GM19035 (cell line): ENCODE measurements at regions not wholly inside any gene's neighbourhood (a gene's known extent, or its start where the extent isn't known, plus 50 kb on each side); places are given as distances from the start of the nearest gene placed in this dataset.
A peak's percentile ranks its signal among the peaks of the same experiment; 100 is the strongest.
"Not testable (repeated sequence)": the region's sequence is repeated elsewhere in the genome, so short reads cannot be mapped to it uniquely, and the experiment has no call there.

Source experiments
- ATAC-seq: cut with Tn5 transposase; IDR thresholded peaks from one replicate; pipeline ENCODE4 v1.9.1; 2021; ENCODE audit not compliant: unreplicated experiment

DNA sequence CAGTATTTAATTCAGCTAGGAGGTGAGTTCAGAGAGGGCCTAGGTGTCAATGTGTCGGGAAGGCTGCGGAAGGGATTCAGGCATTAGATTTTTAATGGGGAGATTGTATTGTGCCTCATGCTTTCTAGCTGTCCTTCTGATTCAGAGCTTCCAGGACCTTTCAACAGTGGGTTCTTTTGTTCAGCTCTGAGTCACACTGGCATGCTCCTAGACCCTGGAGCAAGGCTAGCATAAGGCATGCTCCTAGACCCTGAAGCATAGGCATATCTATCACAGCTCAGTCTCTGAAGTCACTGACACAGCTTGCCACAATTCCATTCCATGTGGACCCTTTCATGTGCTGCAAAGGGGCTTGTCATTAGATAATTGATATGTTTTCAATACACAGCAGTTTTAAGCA, 396.9 kb downstream of the RAB38 start:
- ATAC-seq = no peak

DNA sequence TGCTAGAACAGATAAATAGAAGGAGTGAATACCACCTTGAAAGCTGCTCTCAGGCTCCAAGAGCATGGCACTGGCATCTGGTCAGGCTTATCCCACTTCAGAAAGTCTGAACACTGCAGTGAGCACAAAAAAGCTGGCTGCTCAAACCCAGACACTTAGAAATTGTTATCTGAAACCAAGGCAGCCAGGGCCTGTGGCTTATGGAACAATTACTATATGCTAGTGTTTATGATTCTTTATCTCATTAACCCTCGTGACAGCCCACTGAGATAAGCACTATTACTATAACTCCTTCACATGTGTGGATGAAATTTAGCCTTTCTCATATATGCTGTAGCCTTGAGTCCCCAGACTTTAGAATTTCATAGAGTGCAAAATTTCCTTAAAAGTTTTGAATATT, 400.2 kb downstream of the RAB38 start:
- ATAC-seq = no peak

DNA sequence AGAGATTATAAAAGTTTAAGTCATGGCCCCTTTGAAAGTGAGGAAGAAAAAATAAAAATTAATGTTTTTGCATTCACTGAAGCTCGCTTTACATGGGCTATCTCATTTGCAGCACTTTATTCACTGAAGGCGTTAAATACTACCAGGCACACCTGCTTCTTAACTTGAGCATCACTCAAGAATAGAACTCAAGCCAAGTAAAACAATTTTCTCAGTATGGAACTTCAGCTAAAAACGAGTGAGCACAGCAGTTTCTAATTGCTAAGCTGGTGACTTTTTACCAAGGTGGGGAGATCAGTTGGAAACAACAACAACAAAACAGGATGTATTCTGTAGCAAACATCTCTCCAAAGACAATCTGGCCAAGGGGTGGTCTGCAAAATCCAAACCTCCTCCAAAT, 405.6 kb downstream of the RAB38 start:
- no peak for ATAC-seq

DNA sequence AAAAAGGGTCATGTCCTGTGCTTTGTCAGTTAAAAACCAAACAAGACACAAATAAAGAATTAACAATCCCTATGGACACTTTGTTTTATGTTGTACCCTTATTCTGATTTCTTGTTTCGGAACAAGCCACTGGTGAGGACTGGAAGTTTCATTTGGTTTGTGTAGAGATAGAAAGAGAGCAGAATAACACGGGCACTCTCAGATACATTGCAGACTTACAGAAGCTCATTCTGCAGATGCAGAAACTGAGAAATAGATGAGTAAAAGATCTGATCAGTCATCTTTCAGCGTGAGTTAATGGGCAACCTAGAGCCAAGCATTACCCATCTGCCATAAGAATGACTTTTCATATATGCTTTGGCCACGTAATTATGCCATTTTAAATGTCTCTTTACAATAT, 407.6 kb downstream of the RAB38 start:
- ATAC-seq = no peak

DNA sequence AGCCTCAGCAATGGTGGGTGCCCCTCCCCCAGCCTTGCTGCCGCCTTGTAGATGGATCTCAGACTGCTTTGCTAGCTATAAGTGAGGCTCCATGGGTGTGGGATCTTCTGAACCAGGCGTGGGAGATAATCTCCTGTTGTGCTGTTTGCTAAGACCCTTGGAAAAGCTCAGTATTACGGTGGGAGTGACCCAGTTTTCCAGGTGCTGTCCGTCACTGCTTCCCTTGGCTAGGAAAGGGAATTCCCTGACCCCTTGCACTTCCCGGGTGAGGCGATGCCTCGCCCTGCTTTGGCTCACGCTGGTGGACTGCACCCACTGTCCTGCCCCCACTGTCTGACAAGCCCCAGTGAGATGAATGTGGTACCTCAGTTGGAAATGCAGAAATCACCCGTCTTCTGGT, 411.2 kb downstream of the RAB38 start:
- ATAC-seq = not testable (repeated sequence)

DNA sequence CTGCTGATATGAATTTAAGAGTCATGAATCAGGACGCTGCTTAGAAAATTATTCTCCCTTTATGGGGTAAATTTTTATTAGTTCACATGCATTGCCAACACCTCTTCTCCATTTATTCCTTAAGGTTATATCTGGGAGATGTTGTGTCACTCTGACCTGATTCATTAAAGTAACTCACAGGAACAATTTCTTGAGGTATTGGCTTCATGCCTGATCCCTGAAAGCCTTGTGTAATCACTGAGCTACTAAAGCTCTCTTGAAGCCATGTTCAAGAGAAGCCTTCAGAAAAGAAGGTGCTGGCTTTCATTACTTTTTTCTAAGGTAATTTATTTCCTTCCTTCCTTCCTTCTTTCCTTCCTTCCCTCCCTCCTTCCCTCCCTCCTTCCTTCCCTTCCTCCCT, 420.6 kb downstream of the RAB38 start:
- ATAC-seq = no peak

DNA sequence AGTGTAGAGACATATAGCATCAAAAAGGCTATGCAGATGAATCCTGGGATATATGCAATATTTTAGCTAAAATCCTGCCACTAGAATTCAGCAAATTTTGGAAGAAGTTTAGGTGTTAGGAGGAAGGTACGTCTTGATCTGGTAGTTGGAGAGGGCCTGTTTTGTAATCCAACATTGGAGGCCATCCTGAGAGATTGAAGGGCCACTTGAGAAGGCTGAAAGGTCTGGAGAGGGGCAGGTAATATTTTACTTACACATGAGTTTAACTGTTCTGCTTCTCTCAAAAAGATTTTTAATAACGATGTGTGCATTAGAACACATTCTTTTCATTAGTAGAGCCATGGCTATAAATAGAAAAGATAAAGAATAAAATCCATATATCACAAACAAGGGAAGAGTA, 422.1 kb downstream of the RAB38 start:
- no peak for ATAC-seq

DNA sequence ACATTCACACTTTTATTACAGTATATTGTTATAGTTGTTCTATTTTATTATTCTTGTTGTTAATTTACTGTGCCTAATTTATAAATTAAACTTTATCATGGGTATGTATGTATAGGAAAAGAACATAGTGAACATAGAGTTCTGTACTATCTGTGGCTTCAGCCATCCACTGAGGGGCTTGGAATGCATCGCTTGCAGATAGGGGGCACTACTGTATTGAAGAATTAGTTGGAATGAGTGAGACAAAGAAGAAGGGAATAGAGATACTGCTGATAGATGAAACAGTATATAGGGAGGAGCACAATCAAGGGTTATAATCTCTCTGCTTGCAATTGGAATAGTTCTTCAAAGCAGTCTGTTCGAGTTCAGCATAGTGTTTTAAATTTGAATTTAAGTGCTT, 432.2 kb downstream of the RAB38 start:
- ATAC-seq = no peak

DNA sequence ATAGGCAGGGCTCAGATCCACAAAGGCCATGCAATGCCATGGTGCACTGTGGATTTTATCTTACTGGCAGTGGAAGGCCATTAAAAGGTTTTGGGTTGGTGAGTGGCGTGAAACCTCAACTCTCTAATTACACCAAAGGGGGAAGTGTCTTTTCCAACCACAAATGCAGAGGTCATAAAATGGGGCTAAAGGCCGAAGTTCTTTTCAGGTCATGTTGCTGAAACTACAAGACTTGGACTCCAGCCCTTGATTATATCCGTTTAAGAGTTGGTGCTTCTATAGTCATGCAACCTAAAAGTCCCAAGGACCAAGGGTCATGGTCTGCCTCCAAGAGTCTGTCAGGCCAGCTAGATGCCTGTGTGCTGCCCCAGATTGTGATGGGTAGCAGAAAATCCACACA, 434.3 kb downstream of the RAB38 start:
- ATAC-seq = no peak

DNA sequence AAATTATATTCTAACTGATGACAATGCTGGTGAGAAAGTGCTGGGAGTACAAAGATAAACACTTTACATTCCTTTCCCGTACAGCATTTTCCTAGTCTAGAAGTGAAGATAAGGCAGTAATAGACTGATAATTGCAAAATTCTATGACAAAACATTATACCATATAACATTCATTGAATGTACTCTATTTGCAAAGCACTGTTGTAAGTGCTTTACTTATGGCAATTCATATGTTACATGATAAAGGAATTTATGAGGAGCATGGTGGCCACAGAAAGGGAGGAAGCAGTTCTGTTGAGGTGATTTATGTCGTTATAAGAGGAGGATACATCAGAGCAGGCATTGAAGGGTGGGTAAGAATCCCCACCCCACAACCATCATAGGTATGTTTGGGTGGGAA, 434.8 kb downstream of the RAB38 start:
- ATAC-seq = no peak

DNA sequence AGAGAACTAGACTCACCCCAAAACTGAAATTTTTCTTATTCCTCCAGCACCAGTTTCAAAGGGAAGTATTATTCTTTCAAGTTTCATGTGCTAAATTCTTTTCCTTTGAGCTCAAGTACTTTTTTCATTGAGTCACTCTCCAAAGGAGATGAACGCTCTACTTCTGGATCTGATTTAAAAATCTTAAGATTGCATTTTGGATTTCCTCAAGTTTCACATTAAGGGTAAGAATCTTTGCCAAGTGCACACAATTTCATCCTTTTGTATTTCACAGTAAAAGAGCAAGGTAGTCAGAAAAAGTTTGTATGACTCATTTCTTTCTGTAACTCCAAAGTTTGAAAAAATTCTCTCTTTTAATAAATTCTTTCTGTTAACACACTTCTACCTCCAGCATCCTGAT, 435.5 kb downstream of the RAB38 start:
- no peak for ATAC-seq

DNA sequence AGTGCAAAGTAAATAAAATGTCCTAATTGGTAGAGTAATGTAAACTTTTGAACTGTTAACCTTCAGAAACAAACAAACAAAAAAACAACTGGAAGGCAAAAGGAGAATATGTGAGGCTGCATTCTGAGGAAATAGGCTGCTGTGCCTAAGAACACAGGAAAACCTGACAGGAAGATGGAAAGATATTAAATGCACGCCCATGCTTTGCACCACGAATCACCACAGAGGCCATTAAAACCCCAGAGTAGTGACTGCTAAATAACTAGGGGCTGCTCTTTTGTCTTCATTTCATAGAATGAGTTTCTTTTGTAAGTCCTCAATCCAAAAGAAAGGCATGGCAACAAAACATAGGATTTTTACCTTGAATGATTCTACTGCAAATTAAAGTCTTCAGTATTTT, 436.0 kb downstream of the RAB38 start:
- no peak for ATAC-seq

DNA sequence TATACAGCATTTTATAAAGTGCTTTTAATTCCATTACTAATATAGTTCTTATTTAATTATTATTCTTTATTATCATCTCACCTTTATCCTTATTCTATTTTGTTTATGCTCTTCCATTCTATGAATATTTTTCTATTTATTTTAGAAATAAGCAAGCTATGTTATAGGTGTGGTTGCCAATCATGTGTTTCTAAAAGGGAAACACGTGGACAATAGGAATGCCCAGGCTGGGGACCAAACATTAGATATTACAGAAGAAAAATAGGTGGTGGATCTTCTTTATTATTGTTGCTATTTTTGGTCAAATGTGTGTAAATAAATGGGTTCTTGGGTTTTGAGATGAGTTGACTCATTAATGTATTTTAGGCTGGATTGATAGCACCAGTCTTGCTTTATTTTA, 438.3 kb downstream of the RAB38 start:
- no peak for ATAC-seq

DNA sequence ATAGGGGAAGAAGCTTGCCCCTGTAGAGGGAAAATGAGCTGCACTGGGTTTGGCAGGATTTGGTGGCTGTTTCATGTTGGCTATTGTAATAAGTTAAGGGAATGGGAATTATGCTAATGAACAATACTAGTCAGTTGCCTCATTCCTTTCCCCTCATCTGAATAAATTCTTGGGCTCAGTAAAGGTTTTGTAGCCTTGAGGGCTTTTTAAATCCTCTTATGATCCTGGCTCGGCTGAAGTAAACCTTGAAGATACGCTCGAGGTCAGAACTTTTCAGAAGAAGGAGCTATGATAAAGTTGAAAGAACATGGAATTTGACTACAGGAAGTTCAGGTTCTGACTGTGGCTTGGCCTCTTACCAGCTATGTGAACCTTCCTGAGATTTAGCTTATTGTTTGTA, 448.7 kb downstream of the RAB38 start:
- no peak for ATAC-seq

DNA sequence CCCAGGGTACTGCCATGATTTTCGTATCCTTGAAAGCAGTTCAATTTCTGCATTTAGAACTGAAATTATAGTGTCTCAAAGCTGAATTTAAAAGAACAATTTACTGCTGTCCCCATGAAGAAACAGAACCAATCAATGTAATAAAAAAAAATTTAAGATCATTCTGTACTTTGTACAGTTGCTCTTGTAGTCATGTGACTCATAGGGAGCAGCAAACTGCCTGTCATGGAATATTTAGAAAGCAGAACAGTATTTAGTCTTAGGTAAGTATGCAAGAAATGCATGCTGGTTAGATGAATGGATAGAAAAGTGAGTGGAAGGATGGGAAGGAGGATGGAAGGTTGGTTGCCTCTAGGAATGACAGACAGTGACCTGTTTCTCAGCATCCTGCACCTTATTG, 450.9 kb downstream of the RAB38 start:
- no peak for ATAC-seq

DNA sequence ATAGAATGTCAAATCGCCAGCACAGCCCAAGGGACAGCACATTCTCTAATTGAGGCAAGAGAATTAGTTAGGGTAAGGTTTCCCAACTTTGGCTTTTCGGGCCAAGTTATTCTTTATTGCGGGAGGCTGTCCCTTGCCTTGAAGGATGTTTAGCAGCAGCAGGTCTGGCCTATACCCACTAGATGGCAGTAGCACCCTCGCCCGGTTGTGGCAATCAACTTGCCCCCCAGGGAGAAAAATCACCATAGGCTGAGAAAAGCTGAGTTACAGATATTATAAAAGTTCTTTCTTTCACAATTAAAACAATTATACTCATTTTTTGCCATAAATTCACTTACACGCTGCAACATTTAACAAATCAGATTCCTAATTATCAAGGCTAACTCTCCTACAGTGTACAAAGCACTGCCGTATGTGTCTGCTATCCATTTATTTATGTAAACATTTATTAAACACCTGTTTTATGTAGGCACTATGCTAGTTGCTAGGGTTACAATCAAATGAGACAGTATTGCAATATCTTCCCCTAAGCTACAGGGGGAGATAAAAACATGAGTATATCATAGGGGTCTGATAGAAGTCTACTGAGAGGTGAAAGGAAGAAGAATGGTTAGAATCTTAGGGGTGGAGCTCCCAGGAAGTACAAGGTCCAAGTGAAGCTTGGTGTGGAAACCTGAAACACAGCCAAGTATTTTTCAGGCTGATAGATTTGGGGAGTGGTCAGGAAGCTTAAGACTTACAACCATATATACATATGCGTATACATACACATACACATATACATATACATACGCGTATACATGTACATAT, 452.3 kb downstream of the RAB38 start:
- ATAC-seq = peak; percentile 73

DNA sequence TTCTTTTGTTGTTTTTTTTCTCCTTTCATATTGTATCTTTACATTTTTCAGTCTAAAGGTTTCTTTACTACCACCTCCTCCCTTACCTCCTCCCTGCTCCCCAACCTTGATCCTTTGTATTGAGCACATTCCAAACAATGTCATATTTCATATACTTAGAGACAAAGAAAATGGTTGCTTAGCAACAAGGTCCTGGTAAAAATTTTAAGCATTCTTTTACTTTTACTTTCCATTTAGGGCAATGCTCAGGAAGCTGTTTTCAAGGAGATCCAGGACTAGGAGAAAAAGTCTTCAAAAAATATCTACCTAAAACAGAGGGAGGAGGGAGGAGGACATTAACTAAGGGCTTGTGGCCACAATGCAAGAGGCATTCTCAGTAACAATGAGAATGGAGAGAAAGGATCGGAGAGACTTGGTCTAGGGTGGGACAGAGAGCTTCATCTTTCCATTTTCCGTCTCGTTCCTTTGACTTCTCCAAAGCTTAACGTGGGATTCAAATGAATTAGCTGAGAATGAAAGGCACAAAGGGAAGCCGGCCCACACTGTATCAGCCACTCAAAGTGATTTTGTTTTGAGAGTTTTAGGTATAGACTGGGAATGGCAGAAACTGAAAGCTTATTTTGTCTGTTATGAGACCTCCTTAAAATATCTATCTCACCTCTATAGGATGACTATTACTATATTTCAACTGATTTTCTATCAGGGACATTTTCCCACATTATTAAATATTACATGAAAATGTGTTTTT, 455.7 kb downstream of the RAB38 start:
- ATAC-seq = no peak

DNA sequence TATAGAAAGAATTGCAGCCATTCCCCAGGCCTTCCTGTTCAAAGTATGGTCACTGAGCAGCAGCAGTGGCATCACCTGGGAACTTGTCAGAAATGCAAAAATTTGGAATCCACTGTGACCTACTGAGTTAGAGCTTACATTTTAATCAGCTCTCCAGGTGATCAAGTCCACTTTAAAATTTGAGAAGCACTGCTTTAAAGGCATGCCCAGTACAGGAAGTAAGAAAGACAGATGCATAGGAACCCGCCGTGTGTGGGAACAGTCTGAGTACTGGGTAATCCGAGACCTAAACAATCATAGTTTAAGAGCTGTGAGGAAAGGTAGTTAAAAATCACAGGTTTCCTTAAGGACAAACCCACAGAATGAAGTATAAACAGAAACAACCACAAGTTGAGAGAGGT, 462.4 kb downstream of the RAB38 start:
- no peak for ATAC-seq

DNA sequence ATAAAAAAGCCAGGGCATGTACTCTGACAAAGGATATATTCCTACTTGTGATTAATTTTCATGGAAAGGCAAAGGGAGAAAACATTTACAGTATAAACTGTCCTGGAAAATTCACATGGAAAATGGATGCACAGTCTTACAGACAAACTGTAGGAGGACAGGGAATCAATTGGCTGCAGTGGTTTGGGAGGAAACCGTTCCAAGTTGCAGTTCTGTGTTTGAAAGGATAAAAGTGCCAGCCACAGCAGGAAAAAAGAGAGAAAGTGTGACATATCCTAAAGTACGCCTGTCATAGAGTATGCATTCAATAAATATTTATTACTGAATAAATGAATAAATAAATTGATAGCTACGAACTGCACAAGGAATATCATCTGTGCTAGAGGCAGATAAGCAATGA, 462.9 kb downstream of the RAB38 start:
- ATAC-seq = no peak

DNA sequence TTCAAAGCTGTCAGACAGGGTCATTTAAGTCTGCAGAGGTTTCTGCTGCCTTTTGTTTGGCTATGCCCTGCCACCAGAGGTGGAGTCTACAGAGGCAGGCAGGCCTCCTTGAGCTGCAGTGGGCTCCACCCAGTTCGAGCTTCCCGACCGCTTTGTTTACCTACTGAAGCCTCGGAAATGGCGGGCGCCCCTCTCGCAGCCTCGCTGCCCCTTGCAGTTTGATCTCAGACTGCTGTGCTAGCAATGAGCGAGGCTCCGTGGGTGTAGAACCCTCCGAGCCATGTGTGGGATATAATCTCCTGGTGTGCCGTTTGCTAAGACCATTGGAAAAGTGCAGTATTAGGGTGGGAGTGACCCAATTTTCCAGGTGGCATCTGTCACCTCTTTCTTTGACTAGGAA, 471.7 kb downstream of the RAB38 start:
- not testable (repeated sequence) for ATAC-seq

DNA sequence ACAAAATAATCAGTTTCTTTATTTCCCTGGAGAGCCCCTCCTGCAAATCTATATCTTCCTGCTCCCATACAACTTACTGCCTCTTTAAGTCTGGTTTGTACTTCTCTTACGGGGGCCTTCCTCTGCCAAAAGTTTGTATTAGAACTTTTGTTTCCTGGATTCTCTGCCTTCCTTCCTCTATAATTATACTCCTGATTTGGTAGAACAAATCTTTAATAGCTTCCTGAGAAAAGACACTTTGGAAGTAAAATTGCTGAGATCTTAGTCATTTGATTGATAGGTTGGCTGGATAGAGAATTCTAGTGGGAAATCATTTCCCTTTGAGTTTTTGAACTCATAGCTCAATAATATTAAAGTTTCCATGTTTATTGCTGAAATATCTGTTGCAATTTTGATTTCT, 499.2 kb downstream of the RAB38 start:
- ATAC-seq = no peak

DNA sequence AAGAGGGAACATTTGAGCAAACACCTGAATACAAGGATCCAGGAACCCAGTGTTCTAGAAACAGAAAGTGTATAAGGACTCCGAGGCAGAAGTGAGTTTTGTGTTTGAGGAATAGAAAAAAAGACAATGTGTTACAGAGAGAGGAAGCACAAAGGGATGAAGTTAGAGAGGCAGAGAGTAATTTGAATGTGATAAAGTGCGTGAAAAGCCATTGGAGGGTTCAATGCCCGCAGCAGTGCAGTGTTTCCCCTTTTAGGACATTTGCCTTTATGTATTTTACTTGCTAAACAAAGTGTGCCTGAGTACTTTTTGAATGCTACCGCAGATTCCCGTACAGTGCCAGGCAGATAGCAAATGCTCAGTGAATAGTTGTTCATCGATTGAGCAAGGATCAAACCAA, 508.5 kb downstream of the RAB38 start:
- no peak for ATAC-seq

DNA sequence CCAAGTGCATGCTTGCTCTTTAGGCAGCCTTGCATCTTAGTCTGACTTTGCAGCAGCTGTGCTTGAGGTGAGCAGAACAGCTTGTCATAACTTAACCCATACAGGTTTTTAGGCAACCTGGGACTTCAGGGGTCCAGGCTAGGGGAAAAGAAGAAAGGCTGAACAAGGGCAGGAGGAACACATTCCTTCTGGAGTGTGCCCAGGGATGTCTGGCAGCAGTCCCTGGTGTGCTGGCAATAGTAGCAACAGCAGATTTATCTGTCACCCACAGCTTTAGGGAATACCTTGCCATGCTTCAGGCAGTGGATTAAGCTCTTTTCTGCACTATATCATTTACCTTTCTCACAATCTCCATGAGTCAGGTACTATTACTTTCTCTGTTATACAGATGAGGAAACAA, 513.0 kb downstream of the RAB38 start:
- no peak for ATAC-seq
